ENCODE measurements at regions not wholly inside any gene's neighbourhood (a gene's known extent, or its start where the extent isn't known, plus 50 kb on each side); places are given as distances from the start of the nearest gene placed in this dataset.

DNA sequence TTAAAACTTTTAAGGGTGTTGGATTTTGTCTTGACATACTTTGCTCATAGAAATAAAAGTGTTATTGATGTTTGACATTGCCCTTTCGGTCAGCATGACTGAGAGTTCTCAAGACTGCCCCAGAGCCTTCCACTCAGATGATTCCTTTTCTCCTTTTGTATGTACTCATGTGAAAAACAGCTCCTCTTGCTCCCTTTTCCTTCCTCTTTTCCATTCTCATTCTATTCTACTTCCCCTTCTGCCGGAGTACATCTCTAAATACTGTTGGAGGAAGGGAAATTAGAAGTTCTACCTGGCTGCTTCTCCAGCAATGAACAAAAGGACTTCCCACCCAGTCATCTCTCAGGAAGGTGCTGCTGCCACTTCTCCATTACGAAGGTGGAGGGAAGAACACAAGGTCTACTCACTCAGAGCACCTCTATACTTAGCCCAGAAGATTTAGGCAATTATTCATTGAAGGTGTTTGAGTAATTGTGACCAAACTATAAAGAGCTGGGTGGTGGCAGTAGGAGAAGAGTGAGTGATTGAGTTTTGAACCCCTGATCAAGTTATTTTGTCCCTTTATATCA, 163.8 kb upstream of the MBNL1 start:
- DNase-seq (ENCODE audit: low read depth) = no peak
- H3K4me3 ChIP-seq (ENCODE audit: control insufficient read depth, low read depth, low read length) = no peak overlapping the region
- no peak for TF ChIP-seq CTCF (conservative IDR thresholded peaks at IDR 0.05; ENCODE audit: control insufficient read depth, insufficient read depth, low read depth, low read length)

GRCh38 chr3:152105446-152105845, 163.3 kb upstream of the MBNL1 start:
- H3K4me3 ChIP-seq (ENCODE audit: control insufficient read depth, low read depth, low read length) = no peak overlapping the region
- DNase-seq (ENCODE audit: low read depth) = no peak
- no peak for TF ChIP-seq CTCF (conservative IDR thresholded peaks at IDR 0.05; ENCODE audit: control insufficient read depth, insufficient read depth, low read depth, low read length)

DNA sequence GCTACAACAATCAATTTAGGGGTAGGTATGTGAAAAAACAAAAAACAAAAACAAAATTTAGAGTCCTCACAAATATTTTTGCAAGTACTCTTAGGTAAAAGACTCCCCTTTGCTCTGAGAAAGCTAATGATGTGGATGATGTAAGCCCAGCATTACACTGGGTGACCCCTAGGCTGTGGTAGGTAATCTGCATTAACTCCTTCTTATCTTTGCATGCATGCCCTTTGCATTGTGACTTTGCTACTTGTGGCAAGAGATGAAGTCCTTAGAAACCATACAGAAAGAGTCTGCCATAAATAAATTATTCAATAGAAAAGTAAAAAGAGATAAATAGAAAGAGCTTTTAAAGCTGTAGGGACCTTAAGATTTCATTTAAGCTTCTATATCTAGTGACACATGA, 159.7 kb upstream of the MBNL1 start:
- no peak for DNase-seq (ENCODE audit: low read depth)
- H3K4me3 ChIP-seq (ENCODE audit: control insufficient read depth, low read depth, low read length) = no peak overlapping the region
- TF ChIP-seq CTCF (conservative IDR thresholded peaks at IDR 0.05; ENCODE audit: control insufficient read depth, insufficient read depth, low read depth, low read length) = no peak

- DNase-seq (ENCODE audit: low read depth) = no peak
- no peak overlapping the region for H3K4me3 ChIP-seq (ENCODE audit: control insufficient read depth, low read depth, low read length)
- no peak for TF ChIP-seq CTCF (conservative IDR thresholded peaks at IDR 0.05; ENCODE audit: control insufficient read depth, insufficient read depth, low read depth, low read length)
These were observed 155.3 kb upstream of the MBNL1 start for GRCh38 chr3:152113413-152113812.

GRCh38 chr3:152113992-152114651, 154.6 kb upstream of the MBNL1 start:
- no peak for TF ChIP-seq CTCF (conservative IDR thresholded peaks at IDR 0.05; ENCODE audit: control insufficient read depth, insufficient read depth, low read depth, low read length)
- no peak overlapping the region for H3K4me3 ChIP-seq (ENCODE audit: control insufficient read depth, low read depth, low read length)
- no peak for DNase-seq (ENCODE audit: low read depth)

GRCh38 chr3:152120601-152121269, 148.0 kb upstream of the MBNL1 start:
- no peak for TF ChIP-seq CTCF (conservative IDR thresholded peaks at IDR 0.05; ENCODE audit: control insufficient read depth, insufficient read depth, low read depth, low read length)
- DNase-seq (ENCODE audit: low read depth) = no peak
- H3K4me3 ChIP-seq (ENCODE audit: control insufficient read depth, low read depth, low read length) = no peak overlapping the region
